DND-41 (cell line): ENCODE measurements at regions not wholly inside any gene's neighbourhood (a gene's known extent, or its start where the extent isn't known, plus 50 kb on each side); places are given as distances from the start of the nearest gene placed in this dataset.
A peak's percentile ranks its signal among the peaks of the same experiment; 100 is the strongest.

Source experiments
- ATAC-seq: fragments of 200-7000 bp; cut with Tn5 transposase; 3 replicates; pipeline ENCODE4 v1.9.1; 2021; ENCODE audit warnings: low read depth; ENCODE audit not compliant: insufficient read depth
- DNase-seq: peaks from one replicate; pipeline ENCODE4 v3.0.0-alpha.2; 2020
- H2AFZ ChIP-seq: 2 replicates; pipeline ENCODE4 v1.6.0; 2012; ENCODE audit warnings: low read depth, low read length
- H3K27ac ChIP-seq: 2 replicates; pipeline ENCODE4 v1.5.1; 2012; ENCODE audit warnings: low read length, inconsistent platforms
- H3K27me3 ChIP-seq: fragments of 200-600 bp; sonication (generic); 2 replicates; pipeline ENCODE4 v1.6.0; 2012; ENCODE audit warnings: low read length, mild to moderate bottlenecking, inconsistent platforms; ENCODE audit not compliant: insufficient read depth, poor library complexity
- H3K36me3 ChIP-seq: 2 replicates; pipeline ENCODE4 v1.5.1; 2012; ENCODE audit warnings: low read length, inconsistent platforms; ENCODE audit not compliant: insufficient read depth
- H3K4me1 ChIP-seq: 2 replicates; pipeline ENCODE4 v1.5.1; 2012; ENCODE audit warnings: mild to moderate bottlenecking, low read length; ENCODE audit not compliant: insufficient read depth
- H3K4me2 ChIP-seq: 2 replicates; pipeline ENCODE4 v1.6.0; 2012; ENCODE audit warnings: mild to moderate bottlenecking, moderate library complexity, low read length, inconsistent platforms; ENCODE audit not compliant: insufficient read depth
- H3K4me3 ChIP-seq, 2 experiments: fragments of 200-600 bp in 1 of 2; shearing (Covaris generic) in 1 of 2; 2 replicates each; pipeline ENCODE4 v1.5.1; 2012 to 2016; ENCODE audit warnings: inconsistent platforms in 2 of 2, low read length in 2 of 2, mild to moderate bottlenecking in 2 of 2, low read depth in 1 of 2, moderate library complexity in 1 of 2
- H3K79me2 ChIP-seq: 2 replicates; pipeline ENCODE4 v1.6.0; 2012; ENCODE audit warnings: low read length, inconsistent platforms; ENCODE audit not compliant: insufficient read depth
- H3K9ac ChIP-seq: 2 replicates; pipeline ENCODE4 v1.6.0; 2012; ENCODE audit warnings: low read depth, mild to moderate bottlenecking, inconsistent platforms, low read length, moderate library complexity
- H3K9me3 ChIP-seq: 2 replicates; pipeline ENCODE4 v1.5.1; 2012; ENCODE audit warnings: low read length, moderate library complexity, mild to moderate bottlenecking, inconsistent platforms; ENCODE audit not compliant: insufficient read depth, severe bottlenecking
- H4K20me1 ChIP-seq: 2 replicates; pipeline ENCODE4 v1.6.0; 2012; ENCODE audit warnings: low read length; ENCODE audit not compliant: insufficient read depth
- CTCF ChIP-seq: IDR thresholded peaks from 2 replicates; pipeline ENCODE4 v1.5.1; 2012; ENCODE audit warnings: borderline replicate concordance, low read length, moderate library complexity, mild to moderate bottlenecking; ENCODE audit not compliant: poor library complexity, severe bottlenecking; ENCODE audit errors: extremely low read depth
- EZH2 ChIP-seq: IDR thresholded peaks from 3 replicates; pipeline ENCODE4 v1.6.1; 2012; ENCODE audit warnings: borderline replicate concordance, low read depth, mild to moderate bottlenecking, moderate library complexity, low read length, inconsistent platforms; ENCODE audit not compliant: severe bottlenecking

- ATAC-seq (no peak), DNase-seq (no peak)
- Histone ChIP-seq H3K79me2 (no peaks in the 10 kb centered on the region), H3K36me3 (no peaks in the 10 kb centered on the region), H3K4me2 (no peak overlapping the region), H3K27ac (no peak overlapping the region), H3K4me1 (no peaks in the 10 kb centered on the region; the same call in 1 of the 2 replicates), H3K27me3 (no peaks in the 10 kb centered on the region), H3K9me3 (peaks cover 3% of the 10 kb centered on the region), H2AFZ (no peak overlapping the region), H4K20me1 (no peaks in the 10 kb centered on the region), H3K4me3 (no peak overlapping the region), H3K9ac (no peak overlapping the region)
- TF ChIP-seq CTCF = no peak
- TF ChIP-seq EZH2 = no peak
Measured at GRCh38 chr14:97262336-97262735, 465.2 kb downstream of the VRK1 start.

- Histone ChIP-seq H2AFZ (no peak overlapping the region), H3K27ac (no peak overlapping the region), H3K4me3 (no peak overlapping the region), H3K9me3 (peaks cover 3% of the 10 kb centered on the region), H3K4me2 (no peak overlapping the region), H3K4me1 (no peaks in the 10 kb centered on the region; the same call in 1 of the 2 replicates), H3K9ac (no peak overlapping the region), H3K27me3 (no peaks in the 10 kb centered on the region), H3K79me2 (no peaks in the 10 kb centered on the region), H4K20me1 (no peaks in the 10 kb centered on the region), H3K36me3 (no peaks in the 10 kb centered on the region)
- ATAC-seq = peak; percentile 40; the same call in 1 of the 3 replicates
- no peak for DNase-seq
- TF ChIP-seq EZH2 (no peak), CTCF (no peak)
Measured at GRCh38 chr14:97264516-97265230, 467.5 kb downstream of the VRK1 start.

- H3K36me3 ChIP-seq = no peaks in the 10 kb centered on the region
- H4K20me1 ChIP-seq = no peaks in the 10 kb centered on the region
- H3K9me3 ChIP-seq = peaks cover 3% of the 10 kb centered on the region
- no peak overlapping the region for H3K4me2 ChIP-seq
- TF ChIP-seq CTCF (no peak), EZH2 (no peak)
- DNase-seq (no peak), ATAC-seq (no peak)
- H3K79me2 ChIP-seq = no peaks in the 10 kb centered on the region
- H3K27ac ChIP-seq = no peak overlapping the region
- no peak overlapping the region for H2AFZ ChIP-seq
- H3K27me3 ChIP-seq = no peaks in the 10 kb centered on the region
- no peak overlapping the region for H3K9ac ChIP-seq
- H3K4me1 ChIP-seq = no peaks in the 10 kb centered on the region; the same call in 1 of the 2 replicates
- no peak overlapping the region for H3K4me3 ChIP-seq
Measured at GRCh38 chr14:97266653-97267052, 469.5 kb downstream of the VRK1 start.
